SU-DHL-6 (cell line): ENCODE measurements at regions not wholly inside any gene's neighbourhood (a gene's known extent, or its start where the extent isn't known, plus 50 kb on each side); places are given as distances from the start of the nearest gene placed in this dataset.

Source experiments
- H2AFZ ChIP-seq: fragments of 200-600 bp; sonication (generic); 2 replicates; pipeline ENCODE4 v1.6.1; 2014; ENCODE audit warnings: low read depth, mild to moderate bottlenecking, moderate library complexity, mixed read lengths, antibody characterized with exemption, low read length; ENCODE audit not compliant: severe bottlenecking
- H3F3A ChIP-seq: fragments of 200-600 bp; shearing (Covaris generic); 2 replicates; pipeline ENCODE4 v1.6.0; 2016; ENCODE audit warnings: antibody characterized with exemption, mild to moderate bottlenecking; ENCODE audit not compliant: insufficient read depth
- H3K27ac ChIP-seq: fragments of 200-600 bp; sonication (generic); 2 replicates; pipeline ENCODE4 v1.5.1; 2016; ENCODE audit warnings: low read depth, mild to moderate bottlenecking, low read length, moderate library complexity, mixed read lengths
- H3K27me3 ChIP-seq: fragments of 200-600 bp; sonication (generic), shearing (Covaris generic); 2 replicates; pipeline ENCODE4 v1.6.0; 2014; ENCODE audit warnings: mild to moderate bottlenecking, low read length
- H3K36me3 ChIP-seq: fragments of 200-600 bp; sonication (generic); 2 replicates; pipeline ENCODE4 v1.6.1; 2014; ENCODE audit warnings: mild to moderate bottlenecking, low read length, mixed read lengths
- H3K4me2 ChIP-seq: fragments of 300-600, 200-600 bp; shearing (Covaris generic), sonication (generic); 2 replicates; pipeline ENCODE4 v1.6.0; 2014; ENCODE audit warnings: low read length, low read depth, mild to moderate bottlenecking; ENCODE audit not compliant: poor library complexity, severe bottlenecking
- H3K4me3 ChIP-seq: fragments of 200-600 bp; sonication (generic); 2 replicates; pipeline ENCODE4 v1.5.1; 2014; ENCODE audit warnings: antibody characterized with exemption, low read length, mild to moderate bottlenecking, mixed read lengths; ENCODE audit not compliant: insufficient read depth, poor library complexity, severe bottlenecking
- H3K79me2 ChIP-seq: fragments of 200-600 bp; sonication (generic); 2 replicates; pipeline ENCODE4 v1.6.1; 2014; ENCODE audit warnings: mild to moderate bottlenecking, low read length, moderate library complexity; ENCODE audit not compliant: insufficient read depth
- H3K9ac ChIP-seq: fragments of 200-600 bp; sonication (generic); 2 replicates; pipeline ENCODE4 v1.7.0; 2014; ENCODE audit warnings: mild to moderate bottlenecking, low read length
- H3K9me2 ChIP-seq: fragments of 200-600 bp; sonication (generic); replicated peaks from 2 replicates; pipeline ENCODE4 v1.6.1; 2014; ENCODE audit warnings: low read length; ENCODE audit not compliant: insufficient read depth
- H3K9me3 ChIP-seq: fragments of 200-600 bp; sonication (generic); 2 replicates; pipeline ENCODE4 v1.6.1; 2014; ENCODE audit warnings: low read length, mixed read lengths; ENCODE audit not compliant: insufficient read depth
- H4K20me1 ChIP-seq: fragments of 200-600 bp; sonication (generic); 2 replicates; pipeline ENCODE4 v1.6.1; 2014; ENCODE audit warnings: low read depth, mild to moderate bottlenecking, antibody characterized with exemption, low read length, moderate library complexity, mixed read lengths
- EZH2phosphoT487 ChIP-seq: fragments of 200-600 bp; sonication (generic), shearing (Covaris generic); conservative IDR thresholded peaks from 2 replicates; pipeline ENCODE4 v1.6.1; 2018; ENCODE audit warnings: mild to moderate bottlenecking, antibody characterized with exemption, low read length, moderate library complexity, mixed read lengths
- TF ChIP-seq, protein P1 (sequence below): fragments of 200-600 bp; sonication (generic); IDR thresholded peaks from one replicate; pipeline ENCODE4 v1.5.1; 2017; ENCODE audit warnings: antibody characterized with exemption, mild to moderate bottlenecking, low read length, moderate library complexity; ENCODE audit not compliant: insufficient read depth, poor library complexity, severe bottlenecking

GRCh38 chr20:23241416-23241815 lies 109.2 kb upstream of the NXT1 start:
- Histone ChIP-seq H4K20me1 (no peaks in the 10 kb centered on the region), H3K27ac (no peak overlapping the region), H3K9me2 (no peaks in the 10 kb centered on the region), H3K9ac (no peak overlapping the region), H3K79me2 (no peaks in the 10 kb centered on the region), H3F3A (no peaks in the 10 kb centered on the region), H3K9me3 (no peaks in the 10 kb centered on the region), H2AFZ (no peak overlapping the region), H3K27me3 (no peaks in the 10 kb centered on the region), H3K4me3 (no peak overlapping the region), H3K4me2 (no peak overlapping the region), H3K36me3 (no peaks in the 10 kb centered on the region)
- TF ChIP-seq EZH2phosphoT487 = no peak
- TF ChIP-seq, protein P1, sequence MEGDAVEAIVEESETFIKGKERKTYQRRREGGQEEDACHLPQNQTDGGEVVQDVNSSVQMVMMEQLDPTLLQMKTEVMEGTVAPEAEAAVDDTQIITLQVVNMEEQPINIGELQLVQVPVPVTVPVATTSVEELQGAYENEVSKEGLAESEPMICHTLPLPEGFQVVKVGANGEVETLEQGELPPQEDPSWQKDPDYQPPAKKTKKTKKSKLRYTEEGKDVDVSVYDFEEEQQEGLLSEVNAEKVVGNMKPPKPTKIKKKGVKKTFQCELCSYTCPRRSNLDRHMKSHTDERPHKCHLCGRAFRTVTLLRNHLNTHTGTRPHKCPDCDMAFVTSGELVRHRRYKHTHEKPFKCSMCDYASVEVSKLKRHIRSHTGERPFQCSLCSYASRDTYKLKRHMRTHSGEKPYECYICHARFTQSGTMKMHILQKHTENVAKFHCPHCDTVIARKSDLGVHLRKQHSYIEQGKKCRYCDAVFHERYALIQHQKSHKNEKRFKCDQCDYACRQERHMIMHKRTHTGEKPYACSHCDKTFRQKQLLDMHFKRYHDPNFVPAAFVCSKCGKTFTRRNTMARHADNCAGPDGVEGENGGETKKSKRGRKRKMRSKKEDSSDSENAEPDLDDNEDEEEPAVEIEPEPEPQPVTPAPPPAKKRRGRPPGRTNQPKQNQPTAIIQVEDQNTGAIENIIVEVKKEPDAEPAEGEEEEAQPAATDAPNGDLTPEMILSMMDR = no peak

- Histone ChIP-seq H3K36me3 (no peaks in the 10 kb centered on the region), H3K9ac (no peak overlapping the region), H2AFZ (no peak overlapping the region), H3K4me2 (no peak overlapping the region), H3K9me3 (no peaks in the 10 kb centered on the region), H3K27ac (no peak overlapping the region), H3K9me2 (no peaks in the 10 kb centered on the region), H3K27me3 (no peaks in the 10 kb centered on the region), H3K79me2 (no peaks in the 10 kb centered on the region), H4K20me1 (no peaks in the 10 kb centered on the region), H3K4me3 (no peak overlapping the region), H3F3A (no peaks in the 10 kb centered on the region)
- no peak for TF ChIP-seq EZH2phosphoT487
- TF ChIP-seq, protein P1 = no peak
Measured at GRCh38 chr20:23240519-23240918, 110.1 kb upstream of the NXT1 start.

- TF ChIP-seq EZH2phosphoT487 = no peak
- TF ChIP-seq, protein P1 = no peak
- Histone ChIP-seq H3F3A (no peaks in the 10 kb centered on the region), H4K20me1 (no peaks in the 10 kb centered on the region), H3K79me2 (no peaks in the 10 kb centered on the region), H3K9ac (no peak overlapping the region), H3K36me3 (no peaks in the 10 kb centered on the region), H3K27ac (no peak overlapping the region), H3K27me3 (no peaks in the 10 kb centered on the region), H3K9me2 (no peaks in the 10 kb centered on the region), H2AFZ (no peak overlapping the region), H3K9me3 (no peaks in the 10 kb centered on the region), H3K4me3 (no peak overlapping the region), H3K4me2 (no peak overlapping the region)
Measured at GRCh38 chr20:23237201-23237600, 113.4 kb upstream of the NXT1 start.
